ENCODE measurements at regions not wholly inside any gene's neighbourhood (a gene's known extent, or its start where the extent isn't known, plus 50 kb on each side); places are given as distances from the start of the nearest gene placed in this dataset.

- WGBS (ENCODE audit: insufficient coverage, insufficient read length), result no CpG with 5 or more reads among the region's 1 CpG
- no peaks in the 10 kb centered on the region for H3K36me3 ChIP-seq (ENCODE audit: control insufficient read depth, insufficient read depth, low read length)
Observed at GRCh38 chr6:99801805-99802204, 192.2 kb downstream of the MCHR2 start.

GRCh38 chr6:99802396-99803031 lies 191.5 kb downstream of the MCHR2 start:
- no peaks in the 10 kb centered on the region for H3K36me3 ChIP-seq (ENCODE audit: control insufficient read depth, insufficient read depth, low read length)
- no peak overlapping the region for H3K27ac ChIP-seq (ENCODE audit: low read length)
- no peaks in the 10 kb centered on the region for H3K9me3 ChIP-seq (ENCODE audit: control insufficient read depth, insufficient read depth, low read length)
- H3K4me1 ChIP-seq (ENCODE audit: control insufficient read depth, insufficient read depth, low read length), result no peaks in the 10 kb centered on the region
- WGBS (ENCODE audit: insufficient coverage, insufficient read length), result no CpG with 5 or more reads among the region's 10 CpGs
- no peaks in the 10 kb centered on the region for H3K27me3 ChIP-seq (ENCODE audit: control insufficient read depth, insufficient read depth, low read length)
- H3K4me3 ChIP-seq (ENCODE audit: low read length), result no peak overlapping the region
- DNase-seq (ENCODE audit: low read depth, low spot score), result peak; percentile 67

More at GRCh38 chr6:99801805-99802204, 192.2 kb downstream of the MCHR2 start:
- no peak for DNase-seq (ENCODE audit: low read depth, low spot score)
- no peak overlapping the region for H3K4me3 ChIP-seq (ENCODE audit: low read length)
- H3K9me3 ChIP-seq (ENCODE audit: control insufficient read depth, insufficient read depth, low read length), result no peaks in the 10 kb centered on the region
- no peaks in the 10 kb centered on the region for H3K27me3 ChIP-seq (ENCODE audit: control insufficient read depth, insufficient read depth, low read length)
- H3K4me1 ChIP-seq (ENCODE audit: control insufficient read depth, insufficient read depth, low read length), result no peaks in the 10 kb centered on the region
- H3K27ac ChIP-seq (ENCODE audit: low read length), result no peak overlapping the region

- no peak overlapping the region for H3K4me3 ChIP-seq (ENCODE audit: low read length)
- no peaks in the 10 kb centered on the region for H3K36me3 ChIP-seq (ENCODE audit: control insufficient read depth, insufficient read depth, low read length)
- no peak for DNase-seq (ENCODE audit: low read depth, low spot score)
- no CpG with 5 or more reads among the region's 2 CpGs for WGBS (ENCODE audit: insufficient coverage, insufficient read length)
- no peaks in the 10 kb centered on the region for H3K9me3 ChIP-seq (ENCODE audit: control insufficient read depth, insufficient read depth, low read length)
- H3K27me3 ChIP-seq (ENCODE audit: control insufficient read depth, insufficient read depth, low read length), result no peaks in the 10 kb centered on the region
- H3K4me1 ChIP-seq (ENCODE audit: control insufficient read depth, insufficient read depth, low read length), result no peaks in the 10 kb centered on the region
- H3K27ac ChIP-seq (ENCODE audit: low read length), result no peak overlapping the region
Observed at GRCh38 chr6:99808992-99809391, 185.0 kb downstream of the MCHR2 start.

- no peak overlapping the region for H3K27ac ChIP-seq (ENCODE audit: low read length)
- no peaks in the 10 kb centered on the region for H3K27me3 ChIP-seq (ENCODE audit: control insufficient read depth, insufficient read depth, low read length)
- DNase-seq (ENCODE audit: low read depth, low spot score), result no peak
- no peaks in the 10 kb centered on the region for H3K4me1 ChIP-seq (ENCODE audit: control insufficient read depth, insufficient read depth, low read length)
- no peak overlapping the region for H3K4me3 ChIP-seq (ENCODE audit: low read length)
- H3K36me3 ChIP-seq (ENCODE audit: control insufficient read depth, insufficient read depth, low read length), result no peaks in the 10 kb centered on the region
- no peaks in the 10 kb centered on the region for H3K9me3 ChIP-seq (ENCODE audit: control insufficient read depth, insufficient read depth, low read length)
- WGBS (ENCODE audit: insufficient coverage, insufficient read length), result no CpG with 5 or more reads among the region's 1 CpG
Observed at GRCh38 chr6:99810295-99810694, 183.7 kb downstream of the MCHR2 start.

- no peak for DNase-seq (ENCODE audit: low read depth, low spot score)
- H3K4me1 ChIP-seq (ENCODE audit: control insufficient read depth, insufficient read depth, low read length), result no peaks in the 10 kb centered on the region
- H3K9me3 ChIP-seq (ENCODE audit: control insufficient read depth, insufficient read depth, low read length), result no peaks in the 10 kb centered on the region
- H3K4me3 ChIP-seq (ENCODE audit: low read length), result no peak overlapping the region
- H3K36me3 ChIP-seq (ENCODE audit: control insufficient read depth, insufficient read depth, low read length), result no peaks in the 10 kb centered on the region
- no peak overlapping the region for H3K27ac ChIP-seq (ENCODE audit: low read length)
- WGBS (ENCODE audit: insufficient coverage, insufficient read length), result no CpG with 5 or more reads among the region's 3 CpGs
- no peaks in the 10 kb centered on the region for H3K27me3 ChIP-seq (ENCODE audit: control insufficient read depth, insufficient read depth, low read length)
Observed at GRCh38 chr6:99810942-99811620, 182.9 kb downstream of the MCHR2 start.

GRCh38 chr6:99811636-99812035 lies 182.4 kb downstream of the MCHR2 start:
- no peak for DNase-seq (ENCODE audit: low read depth, low spot score)
- no peaks in the 10 kb centered on the region for H3K9me3 ChIP-seq (ENCODE audit: control insufficient read depth, insufficient read depth, low read length)

GRCh38 chr6:99813565-99813964 lies 180.5 kb downstream of the MCHR2 start:
- WGBS (ENCODE audit: insufficient coverage, insufficient read length), result no CpG with 5 or more reads among the region's 1 CpG
- no peak for DNase-seq (ENCODE audit: low read depth, low spot score)
- Histone ChIP-seq H3K9me3 (ENCODE audit: control insufficient read depth, insufficient read depth, low read length) (no peaks in the 10 kb centered on the region), H3K4me1 (ENCODE audit: control insufficient read depth, insufficient read depth, low read length) (no peaks in the 10 kb centered on the region), H3K36me3 (ENCODE audit: control insufficient read depth, insufficient read depth, low read length) (no peaks in the 10 kb centered on the region), H3K4me3 (ENCODE audit: low read length) (no peak overlapping the region), H3K27me3 (ENCODE audit: control insufficient read depth, insufficient read depth, low read length) (no peaks in the 10 kb centered on the region), H3K27ac (ENCODE audit: low read length) (no peak overlapping the region)

More at GRCh38 chr6:99811636-99812035, 182.4 kb downstream of the MCHR2 start:
- Histone ChIP-seq H3K27ac (ENCODE audit: low read length) (no peak overlapping the region), H3K4me1 (ENCODE audit: control insufficient read depth, insufficient read depth, low read length) (no peaks in the 10 kb centered on the region), H3K4me3 (ENCODE audit: low read length) (no peak overlapping the region), H3K36me3 (ENCODE audit: control insufficient read depth, insufficient read depth, low read length) (no peaks in the 10 kb centered on the region), H3K27me3 (ENCODE audit: control insufficient read depth, insufficient read depth, low read length) (no peaks in the 10 kb centered on the region)
- WGBS (ENCODE audit: insufficient coverage, insufficient read length), result no CpG with 5 or more reads among the region's 1 CpG

GRCh38 chr6:99814230-99814928 lies 179.6 kb downstream of the MCHR2 start:
- H3K4me3 ChIP-seq (ENCODE audit: low read length), result no peak overlapping the region
- no peaks in the 10 kb centered on the region for H3K9me3 ChIP-seq (ENCODE audit: control insufficient read depth, insufficient read depth, low read length)
- no peaks in the 10 kb centered on the region for H3K36me3 ChIP-seq (ENCODE audit: control insufficient read depth, insufficient read depth, low read length)
- H3K27ac ChIP-seq (ENCODE audit: low read length), result no peak overlapping the region
- H3K27me3 ChIP-seq (ENCODE audit: control insufficient read depth, insufficient read depth, low read length), result no peaks in the 10 kb centered on the region
- no peaks in the 10 kb centered on the region for H3K4me1 ChIP-seq (ENCODE audit: control insufficient read depth, insufficient read depth, low read length)
- DNase-seq (ENCODE audit: low read depth, low spot score), result no peak
- WGBS (ENCODE audit: insufficient coverage, insufficient read length), result no CpG with 5 or more reads among the region's 6 CpGs

GRCh38 chr6:99816795-99817194 lies 177.2 kb downstream of the MCHR2 start:
- no peaks in the 10 kb centered on the region for H3K27me3 ChIP-seq (ENCODE audit: control insufficient read depth, insufficient read depth, low read length)
- no CpG with 5 or more reads among the region's 5 CpGs for WGBS (ENCODE audit: insufficient coverage, insufficient read length)
- no peaks in the 10 kb centered on the region for H3K4me1 ChIP-seq (ENCODE audit: control insufficient read depth, insufficient read depth, low read length)
- no peak for DNase-seq (ENCODE audit: low read depth, low spot score)
- H3K4me3 ChIP-seq (ENCODE audit: low read length), result no peak overlapping the region
- no peak overlapping the region for H3K27ac ChIP-seq (ENCODE audit: low read length)
- no peaks in the 10 kb centered on the region for H3K9me3 ChIP-seq (ENCODE audit: control insufficient read depth, insufficient read depth, low read length)
- no peaks in the 10 kb centered on the region for H3K36me3 ChIP-seq (ENCODE audit: control insufficient read depth, insufficient read depth, low read length)

GRCh38 chr6:99818161-99818560 lies 175.9 kb downstream of the MCHR2 start:
- WGBS (ENCODE audit: insufficient coverage, insufficient read length), result no CpG with 5 or more reads among the region's 2 CpGs
- no peaks in the 10 kb centered on the region for H3K27me3 ChIP-seq (ENCODE audit: control insufficient read depth, insufficient read depth, low read length)
- H3K27ac ChIP-seq (ENCODE audit: low read length), result no peak overlapping the region
- 0 out of 2 replicates have a peak, but pooled peaks cover 1% of the 10 kb centered on the region for H3K4me1 ChIP-seq (ENCODE audit: control insufficient read depth, insufficient read depth, low read length)
- H3K4me3 ChIP-seq (ENCODE audit: low read length), result no peak overlapping the region
- no peak for DNase-seq (ENCODE audit: low read depth, low spot score)
- no peaks in the 10 kb centered on the region for H3K36me3 ChIP-seq (ENCODE audit: control insufficient read depth, insufficient read depth, low read length)
- no peaks in the 10 kb centered on the region for H3K9me3 ChIP-seq (ENCODE audit: control insufficient read depth, insufficient read depth, low read length)

Measured in iPS DF 6.9 (cell line).